Body of pancreas (tissue), 4 donors: ENCODE measurements at regions not wholly inside any gene's neighbourhood (a gene's known extent, or its start where the extent isn't known, plus 50 kb on each side); places are given as distances from the start of the nearest gene placed in this dataset.
"Not testable (repeated sequence)": the region's sequence is repeated elsewhere in the genome, so short reads cannot be mapped to it uniquely, and the experiment has no call there.

Experiments
- ATAC-seq: fragments of 150-250 bp; one replicate; pipeline ENCODE4 v1.9.1; 2016
- DNase-seq, 4 donors: peaks; one replicate each; pipeline ENCODE4 v3.0.0-alpha.2; 2019
- H3K27ac ChIP-seq, 4 donors: fragments of 200-600 bp; sonication (generic); 1 replicate in 3 of 4; 2 replicates in 1 of 4; pipeline versions ENCODE4 v1.5.1 to v1.6.1; 2016 to 2019; ENCODE audit warnings: mild to moderate bottlenecking in 1 of 4, mixed read lengths in 1 of 4, moderate library complexity in 1 of 4
- H3K27me3 ChIP-seq, 2 donors: fragments of 200-600 bp; sonication (generic); one replicate each; pipeline ENCODE4 v1.6.0; 2016; ENCODE audit warnings: mild to moderate bottlenecking in 1 of 2
- H3K36me3 ChIP-seq, 2 donors: fragments of 200-600 bp; sonication (generic); replicated peaks in 1 of 2; 2 replicates each; pipeline ENCODE4 v1.5.1; 2016; ENCODE audit warnings: low read depth in 2 of 2; ENCODE audit not compliant: insufficient read depth in 1 of 2
- H3K4me1 ChIP-seq: fragments of 200-600 bp; sonication (generic); one replicate; pipeline ENCODE4 v1.6.0; 2016
- H3K4me3 ChIP-seq, 2 donors: fragments of 200-600 bp; sonication (generic); 1 replicate in 1 of 2; 2 replicates in 1 of 2; pipeline ENCODE4 v1.5.1; 2016 to 2019
- H3K9me3 ChIP-seq, 3 donors: fragments of 200-600 bp; sonication (generic); 1 replicate in 2 of 3; 2 replicates in 1 of 3; pipeline ENCODE4 v1.5.1; 2016
- CTCF ChIP-seq, 7 experiments: fragments of 450-650 bp in 4 of 7; fragments of 200-600 bp in 3 of 7; sonication (generic) in 3 of 7; IDR thresholded peaks; one replicate each; pipeline ENCODE4 v1.5.1; 2016 to 2019; ENCODE audit warnings: antibody characterized with exemption in 7 of 7
- POLR2A ChIP-seq, 3 donors: fragments of 450-650 bp; IDR thresholded peaks; one replicate each; pipeline ENCODE4 v1.6.1; 2016; ENCODE audit warnings: antibody characterized with exemption in 3 of 3, mild to moderate bottlenecking in 2 of 3
- WGBS, 2 donors: methylation state at CpG; one replicate each; pipeline ENCODE4 v1.1.5; 2017; 5-methylcytosine and 5-hydroxymethylcytosine counted together
- intact Hi-C: fragments of 100-400 bp; cut with DNase I; formaldehyde crosslinking; loops from one replicate; pipeline ENCODE4 v1.15.1; 2023

- no peak for ATAC-seq
These were observed 871.8 kb downstream of the RPS29 start for GRCh38 chr14:48714366-48714765.

GRCh38 chr14:48710133-48710532 is 876.0 kb downstream of the RPS29 start:
- H3K27me3 ChIP-seq = no peaks in the 10 kb centered on the region
- intact Hi-C loops = no loop called here
- 24 to 46% methylated on average over 1 of the region's 1 CpG for WGBS, 2 donors
- H3K4me1 ChIP-seq = no peaks in the 10 kb centered on the region
- DNase-seq = no peak
- ATAC-seq = no peak
- H3K9me3 ChIP-seq = no peaks in the 10 kb centered on the region
- H3K4me3 ChIP-seq = no peak overlapping the region
- TF ChIP-seq POLR2A (IDR thresholded peaks at IDR 0.05) (no peak), CTCF (IDR thresholded peaks at IDR 0.05) (no peak)
- no peak overlapping the region for H3K27ac ChIP-seq
- no peaks in the 10 kb centered on the region for H3K36me3 ChIP-seq

More at GRCh38 chr14:48714366-48714765, 871.8 kb downstream of the RPS29 start:
- Histone ChIP-seq H3K27ac (no peak overlapping the region), H3K36me3 (no peaks in the 10 kb centered on the region), H3K4me1 (no peaks in the 10 kb centered on the region), H3K27me3 (no peaks in the 10 kb centered on the region), H3K9me3 (no peaks in the 10 kb centered on the region), H3K4me3 (no peak overlapping the region)
- TF ChIP-seq CTCF (IDR thresholded peaks at IDR 0.05) (no peak), POLR2A (IDR thresholded peaks at IDR 0.05) (no peak)
- WGBS, 2 donors = 60 to 72% methylated on average over 7 of the region's 7 CpGs
- intact Hi-C loops = no loop called here
- no peak for DNase-seq

GRCh38 chr14:48709277-48709785 is 876.8 kb downstream of the RPS29 start:
- Histone ChIP-seq H3K27ac (no peak overlapping the region), H3K36me3 (no peaks in the 10 kb centered on the region), H3K4me3 (no peak overlapping the region), H3K4me1 (no peaks in the 10 kb centered on the region), H3K9me3 (no peaks in the 10 kb centered on the region), H3K27me3 (no peaks in the 10 kb centered on the region)
- DNase-seq = no peak
- 57 to 73% methylated on average over 1 of the region's 1 CpG for WGBS, 2 donors
- TF ChIP-seq CTCF (IDR thresholded peaks at IDR 0.05) (no peak), POLR2A (IDR thresholded peaks at IDR 0.05) (no peak)
- ATAC-seq = no peak
- intact Hi-C loops = no loop called here

GRCh38 chr14:48704639-48705038 is 881.5 kb downstream of the RPS29 start:
- ATAC-seq (no peak), DNase-seq (no peak)
- Histone ChIP-seq H3K27me3 (no peaks in the 10 kb centered on the region), H3K4me3 (no peak overlapping the region), H3K27ac (no peak overlapping the region), H3K36me3 (no peaks in the 10 kb centered on the region), H3K4me1 (no peaks in the 10 kb centered on the region), H3K9me3 (no peaks in the 10 kb centered on the region)
- intact Hi-C loops = no loop called here
- no peak for TF ChIP-seq CTCF (IDR thresholded peaks at IDR 0.05)
- TF ChIP-seq POLR2A (IDR thresholded peaks at IDR 0.05) = no peak

- WGBS, 2 donors = 14 to 15% methylated on average over 2 of the region's 2 CpGs
- TF ChIP-seq CTCF (IDR thresholded peaks at IDR 0.05) (no peak), POLR2A (IDR thresholded peaks at IDR 0.05) (no peak)
- DNase-seq (no peak), ATAC-seq (no peak)
- H3K9me3 ChIP-seq = no peaks in the 10 kb centered on the region
- intact Hi-C loops = no loop called here
- H3K4me1 ChIP-seq = no peaks in the 10 kb centered on the region
- no peaks in the 10 kb centered on the region for H3K27me3 ChIP-seq
- H3K4me3 ChIP-seq = no peak overlapping the region
- no peaks in the 10 kb centered on the region for H3K36me3 ChIP-seq
- no peak overlapping the region for H3K27ac ChIP-seq
These were observed 882.3 kb downstream of the RPS29 start for GRCh38 chr14:48703728-48704467.

- DNase-seq, H3K4me1 ChIP-seq, intact Hi-C loops, ATAC-seq, H3K4me3 ChIP-seq, H3K27ac ChIP-seq, H3K36me3 ChIP-seq, H3K27me3 ChIP-seq, H3K9me3 ChIP-seq: not testable (repeated sequence)
- 50 to 81% methylated on average over 3 to 6 of the region's 6 CpGs for WGBS, 2 donors
These were observed 888.8 kb downstream of the RPS29 start for GRCh38 chr14:48697362-48697761.
